MM.1S (cell line): ENCODE measurements at regions not wholly inside any gene's neighbourhood (a gene's known extent, or its start where the extent isn't known, plus 50 kb on each side); places are given as distances from the start of the nearest gene placed in this dataset.

Source experiments
- DNase-seq: peaks from one replicate; pipeline ENCODE4 v3.0.0-alpha.2; 2015
- H2AFZ ChIP-seq: fragments of 300-600 bp; sonication (generic); 2 replicates; pipeline ENCODE4 v1.6.0; 2016; ENCODE audit warnings: antibody characterized with exemption, low read length
- H3F3A ChIP-seq: fragments of 300-600 bp; sonication (generic); 2 replicates; pipeline ENCODE4 v1.6.1; 2016; ENCODE audit warnings: mild to moderate bottlenecking, antibody characterized with exemption, low read length, moderate library complexity, mixed read lengths; ENCODE audit not compliant: insufficient read depth
- H3K27ac ChIP-seq: fragments of 300-600 bp; sonication (generic); 2 replicates; pipeline ENCODE4 v1.5.1; 2016; ENCODE audit warnings: mild to moderate bottlenecking, low read length
- H3K27me3 ChIP-seq: fragments of 300-600 bp; sonication (generic); replicated peaks from 2 replicates; pipeline ENCODE4 v1.6.0; 2016; ENCODE audit warnings: low read length; ENCODE audit not compliant: insufficient read depth
- H3K36me3 ChIP-seq: fragments of 300-600 bp; sonication (generic); replicated peaks from 2 replicates; pipeline ENCODE4 v1.6.1; 2016; ENCODE audit warnings: mild to moderate bottlenecking, low read length, mixed read lengths; ENCODE audit not compliant: insufficient read depth
- H3K4me1 ChIP-seq: fragments of 300-600 bp; sonication (generic); 2 replicates; pipeline ENCODE4 v1.6.1; 2016; ENCODE audit warnings: low read length, mixed read lengths
- H3K4me2 ChIP-seq: fragments of 300-600 bp; sonication (generic); 2 replicates; pipeline ENCODE4 v1.6.0; 2016; ENCODE audit warnings: low read depth, low read length
- H3K4me3 ChIP-seq: fragments of 300-600 bp; sonication (generic); 2 replicates; pipeline ENCODE4 v1.5.1; 2016; ENCODE audit warnings: low read length, mixed read lengths
- H3K79me2 ChIP-seq: fragments of 300-600 bp; sonication (generic); 2 replicates; pipeline ENCODE4 v1.6.1; 2016; ENCODE audit warnings: mixed run types, low read length, mixed read lengths
- H3K9ac ChIP-seq: fragments of 300-600 bp; sonication (generic); 2 replicates; pipeline ENCODE4 v1.6.1; 2016; ENCODE audit warnings: low read length, mixed read lengths
- H3K9me2 ChIP-seq: fragments of 300-600 bp; sonication (generic); replicated peaks from 2 replicates; pipeline ENCODE4 v1.6.1; 2016; ENCODE audit warnings: mild to moderate bottlenecking, low read length, mixed read lengths; ENCODE audit not compliant: insufficient read depth
- H3K9me3 ChIP-seq: fragments of 300-600 bp; sonication (generic); replicated peaks from 2 replicates; pipeline ENCODE4 v1.6.1; 2016; ENCODE audit warnings: mild to moderate bottlenecking, low read length, mixed read lengths; ENCODE audit not compliant: insufficient read depth
- H4K20me1 ChIP-seq: fragments of 300-600 bp; sonication (generic); 2 replicates; pipeline ENCODE4 v1.6.1; 2016; ENCODE audit warnings: mild to moderate bottlenecking, low read length, moderate library complexity, mixed read lengths; ENCODE audit not compliant: insufficient read depth
- CTCF ChIP-seq: fragments of 300-600 bp; sonication (generic); IDR thresholded peaks from 2 replicates; pipeline ENCODE4 v1.5.1; 2016; ENCODE audit warnings: antibody characterized with exemption, low read length, mixed read lengths
- EZH2 ChIP-seq: fragments of 300-600 bp; sonication (generic); optimal IDR thresholded peaks from 2 replicates; pipeline ENCODE3; 2017; ENCODE audit warnings: low read depth, mild to moderate bottlenecking, antibody characterized with exemption, low read length, mixed read lengths
- EZH2phosphoT487 ChIP-seq: fragments of 300-600 bp; sonication (generic); IDR thresholded peaks from 2 replicates; pipeline ENCODE4 v1.6.1; 2018; ENCODE audit warnings: antibody characterized with exemption, low read length

- no peaks in the 10 kb centered on the region for H3K9me3 ChIP-seq
- H3K79me2 ChIP-seq, result no peaks in the 10 kb centered on the region
- no peaks in the 10 kb centered on the region for H3K9me2 ChIP-seq
- no peak overlapping the region for H3K27ac ChIP-seq
- H3K4me2 ChIP-seq, result no peak overlapping the region
- H3F3A ChIP-seq, result no peaks in the 10 kb centered on the region
- no peak overlapping the region for H3K9ac ChIP-seq
- no peaks in the 10 kb centered on the region for H3K4me1 ChIP-seq
- no peaks in the 10 kb centered on the region for H3K36me3 ChIP-seq
- no peaks in the 10 kb centered on the region for H4K20me1 ChIP-seq
- no peak overlapping the region for H3K4me3 ChIP-seq
- H3K27me3 ChIP-seq, result no peaks in the 10 kb centered on the region
- no peak overlapping the region for H2AFZ ChIP-seq
- no peak for DNase-seq
- no peak for TF ChIP-seq CTCF
- TF ChIP-seq EZH2, result no peak
- TF ChIP-seq EZH2phosphoT487, result no peak
Measured at GRCh38 chr10:10528563-10528910, 489.1 kb upstream of the CELF2 start.

GRCh38 chr10:10530313-10530712 lies 487.4 kb upstream of the CELF2 start:
- Histone ChIP-seq H3K9me3 (no peaks in the 10 kb centered on the region), H3K79me2 (no peaks in the 10 kb centered on the region), H2AFZ (no peak overlapping the region), H3K4me1 (no peaks in the 10 kb centered on the region), H3K9me2 (no peaks in the 10 kb centered on the region), H3K27me3 (no peaks in the 10 kb centered on the region), H3K4me3 (no peak overlapping the region), H3K4me2 (no peak overlapping the region), H3K9ac (no peak overlapping the region), H3K36me3 (no peaks in the 10 kb centered on the region), H3K27ac (no peak overlapping the region), H4K20me1 (no peaks in the 10 kb centered on the region), H3F3A (no peaks in the 10 kb centered on the region)
- no peak for TF ChIP-seq CTCF
- TF ChIP-seq EZH2, result no peak
- no peak for TF ChIP-seq EZH2phosphoT487
- DNase-seq, result no peak

GRCh38 chr10:10532236-10532635 lies 485.4 kb upstream of the CELF2 start:
- no peaks in the 10 kb centered on the region for H3K79me2 ChIP-seq
- no peaks in the 10 kb centered on the region for H3K27me3 ChIP-seq
- no peaks in the 10 kb centered on the region for H3K9me3 ChIP-seq
- TF ChIP-seq CTCF (no peak), EZH2 (no peak), EZH2phosphoT487 (no peak)
- no peaks in the 10 kb centered on the region for H3F3A ChIP-seq
- no peaks in the 10 kb centered on the region for H3K9me2 ChIP-seq
- H2AFZ ChIP-seq, result no peak overlapping the region
- no peak overlapping the region for H3K27ac ChIP-seq
- no peaks in the 10 kb centered on the region for H4K20me1 ChIP-seq
- H3K4me2 ChIP-seq, result no peak overlapping the region
- no peaks in the 10 kb centered on the region for H3K36me3 ChIP-seq
- H3K4me3 ChIP-seq, result no peak overlapping the region
- H3K9ac ChIP-seq, result no peak overlapping the region
- H3K4me1 ChIP-seq, result no peaks in the 10 kb centered on the region
- DNase-seq, result no peak

- DNase-seq, result no peak
- Histone ChIP-seq H3K79me2 (no peaks in the 10 kb centered on the region), H3K4me3 (no peak overlapping the region), H3K27me3 (no peaks in the 10 kb centered on the region), H3K9me3 (no peaks in the 10 kb centered on the region), H3F3A (no peaks in the 10 kb centered on the region), H2AFZ (no peak overlapping the region), H3K9me2 (no peaks in the 10 kb centered on the region), H3K4me1 (no peaks in the 10 kb centered on the region), H3K4me2 (no peak overlapping the region), H3K9ac (no peak overlapping the region), H3K36me3 (no peaks in the 10 kb centered on the region), H4K20me1 (no peaks in the 10 kb centered on the region), H3K27ac (no peak overlapping the region)
- TF ChIP-seq CTCF (no peak), EZH2 (no peak), EZH2phosphoT487 (no peak)
Measured at GRCh38 chr10:10532826-10533225, 484.8 kb upstream of the CELF2 start.
